ACC112 (cell line): ENCODE measurements at regions not wholly inside any gene's neighbourhood (a gene's known extent, or its start where the extent isn't known, plus 50 kb on each side); places are given as distances from the start of the nearest gene placed in this dataset.

ENCODE experiments used
- H2AFZ ChIP-seq: fragments of 200-600 bp; sonication (generic); one replicate; pipeline ENCODE4 v1.6.0; 2017; ENCODE audit warnings: antibody characterized with exemption, low read length; ENCODE audit not compliant: unreplicated experiment
- H3K27ac ChIP-seq: fragments of 200-600 bp; sonication (generic); 2 replicates; pipeline ENCODE4 v1.5.1; 2014; ENCODE audit warnings: low read depth, mild to moderate bottlenecking, antibody characterized with exemption, low read length, moderate library complexity
- H3K27me3 ChIP-seq: fragments of 200-600 bp; sonication (generic); 2 replicates; pipeline ENCODE4 v1.6.1; 2014; ENCODE audit warnings: mild to moderate bottlenecking, antibody characterized with exemption, low read length, moderate library complexity, mixed read lengths; ENCODE audit not compliant: insufficient read depth
- H3K36me3 ChIP-seq: fragments of 200-600 bp; sonication (generic); 2 replicates; pipeline ENCODE4 v1.6.1; 2016; ENCODE audit warnings: mild to moderate bottlenecking, antibody characterized with exemption, low read length, moderate library complexity, mixed read lengths; ENCODE audit not compliant: insufficient read depth
- H3K4me1 ChIP-seq: fragments of 200-600 bp; sonication (generic); one replicate; pipeline ENCODE4 v1.6.1; 2016; ENCODE audit warnings: low read length, mixed read lengths; ENCODE audit not compliant: insufficient read depth, unreplicated experiment, control insufficient read depth
- H3K4me3 ChIP-seq: fragments of 200-600 bp; sonication (generic); 2 replicates; pipeline ENCODE4 v1.5.1; 2014; ENCODE audit warnings: mild to moderate bottlenecking, low read depth, low read length
- H3K79me2 ChIP-seq: fragments of 200-600 bp; sonication (generic); one replicate; pipeline ENCODE4 v1.6.0; 2016; ENCODE audit warnings: low read length; ENCODE audit not compliant: control insufficient read depth, unreplicated experiment, insufficient read depth

GRCh38 chr10:22875581-22875980 lies 52.3 kb upstream of the ARMC3 start:
- no peaks in the 10 kb centered on the region for H3K36me3 ChIP-seq

GRCh38 chr10:22874189-22874854 lies 53.5 kb upstream of the ARMC3 start:
- H3K27me3 ChIP-seq, result peaks cover 32% of the 10 kb centered on the region
- no peaks in the 10 kb centered on the region for H3K79me2 ChIP-seq
- H3K4me1 ChIP-seq, result no peaks in the 10 kb centered on the region
- no peaks in the 10 kb centered on the region for H3K36me3 ChIP-seq
- H3K4me3 ChIP-seq, result no peak overlapping the region
- H3K27ac ChIP-seq, result no peak overlapping the region
- H2AFZ ChIP-seq, result no peak overlapping the region

More at GRCh38 chr10:22875581-22875980, 52.3 kb upstream of the ARMC3 start:
- H3K27me3 ChIP-seq, result peaks cover 39% of the 10 kb centered on the region
- H3K4me1 ChIP-seq, result no peaks in the 10 kb centered on the region
- no peak overlapping the region for H3K27ac ChIP-seq
- no peaks in the 10 kb centered on the region for H3K79me2 ChIP-seq
- no peak overlapping the region for H2AFZ ChIP-seq
- H3K4me3 ChIP-seq, result no peak overlapping the region

GRCh38 chr10:22856444-22857074 lies 71.3 kb upstream of the ARMC3 start:
- Histone ChIP-seq H3K4me1 (no peaks in the 10 kb centered on the region), H2AFZ (no peak overlapping the region), H3K4me3 (no peak overlapping the region), H3K36me3 (no peaks in the 10 kb centered on the region), H3K27me3 (no peaks in the 10 kb centered on the region), H3K79me2 (no peaks in the 10 kb centered on the region), H3K27ac (no peak overlapping the region)

GRCh38 chr10:22854935-22855421 lies 72.9 kb upstream of the ARMC3 start:
- Histone ChIP-seq H3K4me3 (no peak overlapping the region), H3K4me1 (no peaks in the 10 kb centered on the region), H2AFZ (no peak overlapping the region), H3K27ac (no peak overlapping the region), H3K36me3 (no peaks in the 10 kb centered on the region), H3K79me2 (no peaks in the 10 kb centered on the region), H3K27me3 (no peaks in the 10 kb centered on the region)

GRCh38 chr10:22853906-22854447 lies 73.9 kb upstream of the ARMC3 start:
- no peaks in the 10 kb centered on the region for H3K79me2 ChIP-seq
- H3K36me3 ChIP-seq, result no peaks in the 10 kb centered on the region
- H3K4me3 ChIP-seq, result no peak overlapping the region
- H3K27me3 ChIP-seq, result no peaks in the 10 kb centered on the region
- peaks cover 7% of the 10 kb centered on the region for H3K4me1 ChIP-seq
- H3K27ac ChIP-seq, result no peak overlapping the region
- no peak overlapping the region for H2AFZ ChIP-seq

GRCh38 chr10:22852712-22853353 lies 75.0 kb upstream of the ARMC3 start:
- H3K4me1 ChIP-seq, result peaks cover 7% of the 10 kb centered on the region
- no peak overlapping the region for H2AFZ ChIP-seq
- no peaks in the 10 kb centered on the region for H3K27me3 ChIP-seq
- H3K27ac ChIP-seq, result no peak overlapping the region
- H3K4me3 ChIP-seq, result no peak overlapping the region
- no peaks in the 10 kb centered on the region for H3K36me3 ChIP-seq
- no peaks in the 10 kb centered on the region for H3K79me2 ChIP-seq

- H3K36me3 ChIP-seq, result no peaks in the 10 kb centered on the region
- H3K4me3 ChIP-seq, result no peak overlapping the region
- no peaks in the 10 kb centered on the region for H3K27me3 ChIP-seq
- H3K27ac ChIP-seq, result no peak overlapping the region
- H2AFZ ChIP-seq, result no peak overlapping the region
- peaks cover 7% of the 10 kb centered on the region for H3K4me1 ChIP-seq
- H3K79me2 ChIP-seq, result no peaks in the 10 kb centered on the region
Measured at GRCh38 chr10:22851865-22852239, 76.0 kb upstream of the ARMC3 start.

GRCh38 chr10:22850541-22850940 lies 77.3 kb upstream of the ARMC3 start:
- Histone ChIP-seq H3K36me3 (no peaks in the 10 kb centered on the region), H3K27ac (no peak overlapping the region), H3K27me3 (no peaks in the 10 kb centered on the region), H3K4me3 (no peak overlapping the region), H3K79me2 (no peaks in the 10 kb centered on the region), H2AFZ (no peak overlapping the region), H3K4me1 (peaks cover 7% of the 10 kb centered on the region)

- Histone ChIP-seq H3K36me3 (no peaks in the 10 kb centered on the region), H2AFZ (peak overlapping the region; percentile 98), H3K27ac (no peak overlapping the region), H3K79me2 (no peaks in the 10 kb centered on the region), H3K4me1 (peaks cover 7% of the 10 kb centered on the region), H3K27me3 (no peaks in the 10 kb centered on the region), H3K4me3 (no peak overlapping the region; the same call in 1 of the 2 replicates)
Measured at GRCh38 chr10:22849077-22849805, 78.6 kb upstream of the ARMC3 start.

GRCh38 chr10:22848509-22848908 lies 79.3 kb upstream of the ARMC3 start:
- Histone ChIP-seq H3K36me3 (no peaks in the 10 kb centered on the region), H3K27me3 (no peaks in the 10 kb centered on the region), H3K79me2 (no peaks in the 10 kb centered on the region), H3K4me3 (no peak overlapping the region), H2AFZ (no peak overlapping the region), H3K4me1 (peaks cover 7% of the 10 kb centered on the region), H3K27ac (no peak overlapping the region)
